ENCODE measurements at regions not wholly inside any gene's neighbourhood (a gene's known extent, or its start where the extent isn't known, plus 50 kb on each side); places are given as distances from the start of the nearest gene placed in this dataset.
A peak's percentile ranks its signal among the peaks of the same experiment; 100 is the strongest.
"Not testable (repeated sequence)": the region's sequence is repeated elsewhere in the genome, so short reads cannot be mapped to it uniquely, and the experiment has no call there.

DNA sequence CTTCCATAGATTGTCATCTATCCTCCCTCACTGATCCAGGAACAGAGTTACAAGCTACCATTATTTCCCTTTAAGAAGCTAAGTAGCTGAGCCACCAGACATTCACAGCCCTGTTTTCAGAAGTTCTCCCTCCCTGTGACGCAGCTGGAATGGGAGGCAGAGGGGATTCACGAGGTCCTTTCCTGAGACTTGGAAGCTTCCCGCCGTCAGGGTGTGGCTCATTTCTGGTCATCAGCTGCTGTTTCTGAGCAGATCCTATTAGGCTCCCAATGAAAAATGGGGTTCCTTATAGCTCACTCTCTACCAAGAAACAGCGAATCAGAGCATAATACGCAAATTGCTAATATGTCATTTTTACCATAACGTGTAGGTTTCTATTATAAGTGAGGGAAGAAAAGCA lies 559.3 kb upstream of the ID2 start:
- H3K4me1 ChIP-seq (ENCODE audit: insufficient read depth), result peaks cover 34% of the 10 kb centered on the region
- no peaks in the 10 kb centered on the region for H4K20me1 ChIP-seq (ENCODE audit: insufficient read depth)
- peak overlapping the region; percentile 10; the same call in 1 of the 2 replicates for H3K9ac ChIP-seq
- TF ChIP-seq EZH2 (IDR thresholded peaks at IDR 0.05; ENCODE audit: insufficient read depth, poor library complexity, severe bottlenecking), result no peak
- no peak for TF ChIP-seq EZH2phosphoT487 (IDR thresholded peaks at IDR 0.05; ENCODE audit: insufficient read depth, low read depth)
- peaks cover 29% of the 10 kb centered on the region for H3F3A ChIP-seq (ENCODE audit: insufficient read depth)
- H2AFZ ChIP-seq, result peak overlapping the region; percentile 27
- peak overlapping the region; percentile 9; the same call in 1 of the 2 replicates for H3K27ac ChIP-seq
- WGBS, 2 experiments (ENCODE audit: low coverage in 1 of 2, low lambda C conversion rate in 2 of 2, missing lambda C conversion rate in 2 of 2), result 32 to 33% methylated on average over 7 of the region's 7 CpGs
- H3K4me3 ChIP-seq, result peak overlapping the region; percentile 8; the same call in 1 of the 2 replicates
- no peaks in the 10 kb centered on the region for H3K79me2 ChIP-seq (ENCODE audit: insufficient read depth)
- H3K9me2 ChIP-seq (ENCODE audit: insufficient read depth), result no peaks in the 10 kb centered on the region
- DNase-seq, result peak; percentile 45
- in situ Hi-C loops (cut with MboI), result no loop called here
- H3K27me3 ChIP-seq (replicated peaks; ENCODE audit: insufficient read depth), result no peaks in the 10 kb centered on the region
- H3K4me2 ChIP-seq (ENCODE audit: unreplicated experiment), result peak overlapping the region; percentile 52
- no peaks in the 10 kb centered on the region for H3K9me3 ChIP-seq (ENCODE audit: low read depth)
- H3K36me3 ChIP-seq (ENCODE audit: low read depth), result no peaks in the 10 kb centered on the region

DNA sequence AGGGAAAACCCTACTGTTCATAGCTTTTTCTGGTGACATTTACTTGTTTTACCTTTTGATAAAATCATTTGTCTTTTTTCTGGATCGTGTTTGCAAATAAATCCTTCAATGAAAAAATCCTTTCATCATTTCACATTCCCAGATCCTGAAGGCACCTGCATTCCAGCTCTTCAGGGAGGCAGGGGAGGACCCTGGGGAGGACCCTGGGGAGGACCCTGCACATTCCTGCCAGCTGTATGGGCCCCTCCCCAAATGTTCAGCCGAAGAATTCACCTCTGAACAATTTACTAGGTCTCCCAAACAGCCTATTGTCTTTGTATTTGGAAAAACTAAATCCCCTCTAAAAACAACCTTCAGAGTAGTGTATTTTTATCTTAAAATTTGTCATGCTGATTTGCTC lies 558.4 kb upstream of the ID2 start:
- Histone ChIP-seq H3K27me3 (replicated peaks; ENCODE audit: insufficient read depth) (no peaks in the 10 kb centered on the region), H3K9me2 (ENCODE audit: insufficient read depth) (no peaks in the 10 kb centered on the region), H3F3A (ENCODE audit: insufficient read depth) (peaks cover 29% of the 10 kb centered on the region), H3K9me3 (ENCODE audit: low read depth) (no peaks in the 10 kb centered on the region), H3K36me3 (ENCODE audit: low read depth) (no peaks in the 10 kb centered on the region), H3K4me3 (no peak overlapping the region), H2AFZ (no peak overlapping the region), H3K4me1 (ENCODE audit: insufficient read depth) (peaks cover 34% of the 10 kb centered on the region), H3K9ac (no peak overlapping the region), H4K20me1 (ENCODE audit: insufficient read depth) (no peaks in the 10 kb centered on the region), H3K27ac (no peak overlapping the region), H3K4me2 (ENCODE audit: unreplicated experiment) (no peak overlapping the region), H3K79me2 (ENCODE audit: insufficient read depth) (no peaks in the 10 kb centered on the region)
- no peak for DNase-seq
- WGBS, 2 experiments (ENCODE audit: low coverage in 1 of 2, low lambda C conversion rate in 2 of 2, missing lambda C conversion rate in 2 of 2), result 89 to 96% methylated on average over 2 of the region's 2 CpGs
- in situ Hi-C loops (cut with MboI), result no loop called here
- TF ChIP-seq EZH2 (IDR thresholded peaks at IDR 0.05; ENCODE audit: insufficient read depth, poor library complexity, severe bottlenecking) (no peak), EZH2phosphoT487 (IDR thresholded peaks at IDR 0.05; ENCODE audit: insufficient read depth, low read depth) (no peak)

DNA sequence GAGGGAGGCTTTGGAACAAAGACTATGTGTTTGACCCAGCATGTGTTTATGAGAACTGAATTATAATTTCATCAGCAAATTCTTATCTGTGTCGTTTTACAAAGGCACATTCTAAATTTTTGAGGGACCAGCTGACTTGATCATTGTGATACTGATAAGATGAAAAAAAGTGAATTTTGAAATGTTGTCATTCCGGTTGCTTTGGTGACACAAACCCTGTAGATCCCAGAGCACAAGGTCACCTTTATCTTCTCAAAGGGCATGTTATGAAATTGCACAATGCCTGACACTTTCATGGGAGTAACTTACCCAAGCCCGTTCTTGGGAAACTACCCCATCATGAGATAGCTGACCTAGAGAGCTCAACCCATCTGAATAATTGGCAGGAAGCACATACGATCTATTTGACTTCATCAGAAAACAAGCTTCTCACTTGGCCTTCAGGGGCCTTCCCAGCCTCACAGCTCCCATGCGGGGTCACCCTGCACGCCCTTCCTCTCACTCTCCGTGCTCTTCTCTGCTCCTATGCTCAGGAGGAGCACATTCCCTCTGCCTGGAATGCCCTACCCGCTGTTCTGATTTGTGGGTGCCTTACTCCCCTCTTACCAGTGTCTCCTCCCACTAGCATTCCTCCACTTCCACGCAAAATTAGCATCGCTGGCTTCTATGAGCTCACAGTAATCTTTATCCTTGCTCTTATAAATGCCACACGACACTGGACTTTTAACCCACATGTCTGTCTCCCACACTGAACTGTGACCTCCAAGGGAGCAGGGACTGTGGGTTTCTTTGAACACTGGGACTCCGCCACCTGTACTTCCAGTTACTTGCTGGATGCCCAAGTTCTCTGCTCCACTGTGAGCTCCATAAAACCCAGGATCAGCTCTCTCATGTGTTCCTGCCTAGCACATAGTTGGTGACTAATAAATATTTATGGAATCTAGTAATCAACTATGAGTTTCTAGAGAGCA lies 555.8 kb upstream of the ID2 start:
- Histone ChIP-seq H3K79me2 (ENCODE audit: insufficient read depth) (no peaks in the 10 kb centered on the region), H4K20me1 (ENCODE audit: insufficient read depth) (no peaks in the 10 kb centered on the region), H3F3A (ENCODE audit: insufficient read depth) (peaks cover 16% of the 10 kb centered on the region), H3K9me2 (ENCODE audit: insufficient read depth) (no peaks in the 10 kb centered on the region), H3K36me3 (ENCODE audit: low read depth) (no peaks in the 10 kb centered on the region), H3K4me3 (no peak overlapping the region), H3K4me2 (ENCODE audit: unreplicated experiment) (no peak overlapping the region), H3K27me3 (replicated peaks; ENCODE audit: insufficient read depth) (no peaks in the 10 kb centered on the region), H3K9me3 (ENCODE audit: low read depth) (no peaks in the 10 kb centered on the region), H3K9ac (no peak overlapping the region), H3K4me1 (ENCODE audit: insufficient read depth) (peaks cover 17% of the 10 kb centered on the region), H3K27ac (no peak overlapping the region), H2AFZ (no peak overlapping the region)
- TF ChIP-seq EZH2phosphoT487 (IDR thresholded peaks at IDR 0.05; ENCODE audit: insufficient read depth, low read depth) (no peak), EZH2 (IDR thresholded peaks at IDR 0.05; ENCODE audit: insufficient read depth, poor library complexity, severe bottlenecking) (no peak)
- in situ Hi-C loops (cut with MboI), result no loop called here
- DNase-seq, result peak; percentile 42
- WGBS, 2 experiments (ENCODE audit: low coverage in 1 of 2, low lambda C conversion rate in 2 of 2, missing lambda C conversion rate in 2 of 2), result 95 to 98% methylated on average over 12 of the region's 12 CpGs

DNA sequence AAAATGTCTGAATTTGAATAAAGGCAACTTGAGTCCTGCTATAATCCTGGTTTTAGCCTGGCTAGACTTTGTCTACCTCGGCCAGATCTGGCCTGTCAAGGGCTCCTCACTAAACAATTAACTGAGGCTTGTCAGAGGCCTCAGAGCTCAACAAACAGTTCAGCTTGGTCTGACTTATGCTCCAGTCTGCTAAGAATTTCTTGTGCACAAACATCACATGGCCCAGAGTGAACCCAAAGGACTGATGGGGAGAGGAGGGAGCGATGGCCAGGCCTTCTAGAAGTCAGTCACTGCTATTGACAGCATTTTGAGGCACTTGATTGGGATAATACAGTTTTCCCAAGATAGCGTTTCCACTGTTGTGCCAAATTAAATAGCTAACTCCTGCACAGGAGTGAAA lies 555.1 kb upstream of the ID2 start:
- Histone ChIP-seq H3K79me2 (ENCODE audit: insufficient read depth) (no peaks in the 10 kb centered on the region), H3K9me2 (ENCODE audit: insufficient read depth) (no peaks in the 10 kb centered on the region), H3K4me2 (ENCODE audit: unreplicated experiment) (no peak overlapping the region), H3F3A (ENCODE audit: insufficient read depth) (peaks cover 8% of the 10 kb centered on the region), H3K9ac (no peak overlapping the region), H3K27me3 (replicated peaks; ENCODE audit: insufficient read depth) (no peaks in the 10 kb centered on the region), H3K9me3 (ENCODE audit: low read depth) (no peaks in the 10 kb centered on the region), H3K27ac (no peak overlapping the region), H4K20me1 (ENCODE audit: insufficient read depth) (no peaks in the 10 kb centered on the region), H3K4me1 (ENCODE audit: insufficient read depth) (peaks cover 10% of the 10 kb centered on the region), H3K4me3 (no peak overlapping the region), H3K36me3 (ENCODE audit: low read depth) (no peaks in the 10 kb centered on the region), H2AFZ (no peak overlapping the region)
- 97 to 98% methylated on average over 3 of the region's 3 CpGs for WGBS, 2 experiments (ENCODE audit: low coverage in 1 of 2, low lambda C conversion rate in 2 of 2, missing lambda C conversion rate in 2 of 2)
- DNase-seq, result no peak
- TF ChIP-seq EZH2phosphoT487 (IDR thresholded peaks at IDR 0.05; ENCODE audit: insufficient read depth, low read depth) (no peak), EZH2 (IDR thresholded peaks at IDR 0.05; ENCODE audit: insufficient read depth, poor library complexity, severe bottlenecking) (no peak)
- in situ Hi-C loops (cut with MboI), result no loop called here

DNA sequence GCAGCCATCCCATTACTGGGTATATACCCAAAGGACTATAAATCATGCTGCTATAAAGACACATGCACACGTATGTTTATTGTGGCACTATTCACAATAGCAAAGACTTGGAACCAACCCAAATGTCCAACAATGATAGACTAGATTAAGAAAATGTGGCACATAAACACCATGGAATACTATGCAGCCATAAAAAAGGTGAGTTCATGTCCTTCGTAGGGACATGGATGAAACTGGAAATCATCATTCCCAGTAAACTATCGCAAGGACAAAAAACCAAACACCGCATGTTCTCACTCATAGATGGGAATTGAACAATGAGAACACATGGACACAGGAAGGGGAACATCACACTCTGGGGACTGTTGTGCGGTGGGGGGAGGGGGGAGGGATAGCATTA lies 550.4 kb upstream of the ID2 start:
- H3K9me2 ChIP-seq (ENCODE audit: insufficient read depth); H3K9ac ChIP-seq; H3K4me3 ChIP-seq; H4K20me1 ChIP-seq (ENCODE audit: insufficient read depth); in situ Hi-C loops (cut with MboI); H3F3A ChIP-seq (ENCODE audit: insufficient read depth); DNase-seq; H3K4me2 ChIP-seq (ENCODE audit: unreplicated experiment); H3K4me1 ChIP-seq (ENCODE audit: insufficient read depth); H3K27ac ChIP-seq; H3K27me3 ChIP-seq (replicated peaks; ENCODE audit: insufficient read depth); H3K9me3 ChIP-seq (ENCODE audit: low read depth); H3K79me2 ChIP-seq (ENCODE audit: insufficient read depth); H2AFZ ChIP-seq; H3K36me3 ChIP-seq (ENCODE audit: low read depth): not testable (repeated sequence)
- WGBS, 2 experiments (ENCODE audit: low coverage in 1 of 2, low lambda C conversion rate in 2 of 2, missing lambda C conversion rate in 2 of 2), result 86 to 92% methylated on average over 4 to 5 of the region's 5 CpGs

Measured in GM23248 (cell line).